Hepatic stellate cell (primary cell): ENCODE measurements at regions not wholly inside any gene's neighbourhood (a gene's known extent, or its start where the extent isn't known, plus 50 kb on each side); places are given as distances from the start of the nearest gene placed in this dataset.
"Not testable (repeated sequence)": the region's sequence is repeated elsewhere in the genome, so short reads cannot be mapped to it uniquely, and the experiment has no call there.

Source experiments
- DNase-seq: peaks from one replicate; pipeline ENCODE4 v3.0.0; 2011; ENCODE audit warnings: low spot score

DNA sequence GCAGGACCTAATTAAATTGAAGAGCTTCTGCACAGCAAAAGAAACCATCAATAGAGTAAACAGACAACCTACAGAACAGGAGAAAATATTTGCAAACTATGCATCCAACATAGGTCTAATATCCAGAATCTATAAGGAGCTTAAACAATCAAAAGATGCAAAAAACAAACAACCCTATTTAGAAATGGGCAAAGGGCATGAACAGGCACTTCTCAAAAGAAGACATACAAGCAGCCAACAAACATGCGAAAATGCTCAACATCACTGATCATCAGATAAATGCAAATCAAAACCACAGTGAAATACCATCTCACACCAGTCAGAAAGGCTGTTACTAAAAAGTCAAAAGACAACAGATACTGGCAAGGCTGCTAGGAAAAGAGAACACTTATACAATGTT is 189.2 kb downstream of the CYP26B1 start:
- not testable (repeated sequence) for DNase-seq

DNA sequence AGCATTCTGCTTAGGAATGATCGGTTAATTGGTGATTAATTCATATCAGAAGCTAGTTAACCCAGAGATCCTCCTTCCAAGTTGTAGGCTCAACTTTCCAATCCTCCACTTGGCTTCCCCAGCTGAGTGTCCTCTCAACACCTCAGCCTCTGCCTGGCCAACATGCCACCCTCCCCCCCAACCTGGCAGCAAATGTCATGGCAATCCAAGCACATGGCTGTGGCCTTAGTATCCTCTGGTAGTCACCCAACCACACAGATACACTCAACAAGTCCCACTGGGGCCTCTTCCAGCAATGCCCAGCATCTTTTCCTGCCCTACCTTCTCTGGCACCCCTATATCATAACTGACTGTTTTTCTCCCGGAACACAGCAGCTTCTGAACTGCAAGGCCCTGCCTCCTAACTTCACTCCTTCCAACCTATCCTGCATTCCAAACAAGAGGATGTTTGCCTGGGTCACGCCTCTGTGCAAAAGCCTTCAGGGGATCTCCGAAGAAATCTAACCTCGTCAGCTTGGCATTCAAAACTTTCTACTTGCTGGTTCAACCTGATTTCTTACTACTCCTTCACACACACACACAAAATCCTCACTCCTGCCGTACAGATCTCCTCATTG is 195.0 kb downstream of the CYP26B1 start:
- no peak for DNase-seq

DNA sequence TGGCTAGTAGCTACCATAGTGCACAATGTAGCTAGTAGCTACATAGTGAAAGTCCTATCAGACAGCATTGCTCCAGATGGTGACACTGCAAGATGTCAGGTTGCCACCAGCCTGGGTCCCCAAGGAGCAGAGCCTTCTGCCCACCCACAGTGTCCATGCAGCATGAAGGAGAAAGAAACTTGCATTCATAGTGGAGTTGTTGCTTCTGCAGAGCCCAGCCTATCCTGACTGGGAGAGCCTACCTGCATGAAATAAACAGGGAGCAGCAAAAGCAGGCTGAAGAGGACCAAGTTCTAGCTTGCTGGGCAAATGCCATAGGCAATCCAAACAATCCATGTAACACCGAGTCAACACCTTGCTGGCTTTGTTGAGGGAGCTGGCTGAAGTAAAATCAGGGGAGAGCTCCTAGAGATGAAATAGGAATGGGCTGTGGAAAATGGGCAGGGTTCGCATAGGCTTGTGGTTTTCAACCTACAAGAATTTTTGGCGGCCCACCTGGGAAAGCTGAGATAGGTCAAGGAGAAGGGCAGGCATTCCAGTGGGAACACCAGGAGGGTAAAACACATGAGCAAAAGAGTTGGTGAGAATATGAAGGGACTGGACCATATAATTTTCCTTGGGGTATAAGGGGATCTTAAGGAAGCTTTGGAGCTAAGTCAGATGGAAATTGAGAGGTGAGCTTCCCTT is 195.8 kb downstream of the CYP26B1 start:
- no peak for DNase-seq

DNA sequence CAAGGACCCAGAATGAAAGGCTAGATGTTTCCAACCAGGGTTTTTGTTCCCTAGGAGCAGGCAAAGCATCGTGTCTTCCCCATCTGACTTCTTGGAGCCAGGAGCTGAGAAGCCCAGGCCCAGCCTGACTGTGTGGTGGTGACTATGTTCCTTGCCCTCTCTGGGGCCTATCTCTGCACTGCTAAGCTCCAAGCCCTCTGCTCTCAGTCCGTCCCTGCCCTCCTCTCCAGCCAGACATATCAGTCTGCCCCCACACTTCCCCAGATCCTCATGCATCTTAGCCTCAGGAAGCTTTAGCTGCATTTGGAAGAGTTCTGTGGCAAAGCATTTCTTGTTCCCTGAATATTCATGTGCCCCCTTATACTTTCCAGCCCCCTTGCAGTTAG is 196.6 kb downstream of the CYP26B1 start:
- no peak for DNase-seq

- DNase-seq: no peak
These were observed 197.2 kb downstream of the CYP26B1 start for GRCh38 chr2:71950256-71951082.

DNA sequence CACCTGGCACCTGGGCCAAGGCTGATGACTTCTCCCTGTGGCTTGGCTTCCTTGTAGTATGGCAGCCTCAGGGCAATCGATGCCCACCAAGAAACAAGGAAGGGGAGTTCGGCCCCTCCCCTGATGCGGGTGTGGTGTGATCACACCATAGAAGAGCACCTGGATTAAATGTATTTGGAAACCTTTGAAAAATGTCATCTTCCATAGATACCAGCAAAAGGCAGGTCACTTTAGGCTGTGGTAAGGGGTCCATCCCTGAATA is 198.2 kb downstream of the CYP26B1 start:
- no peak for DNase-seq

GRCh38 chr2:71948781-71949536 is 198.7 kb downstream of the CYP26B1 start:
- peak; percentile 43 for DNase-seq

GRCh38 chr2:71947809-71948208 is 199.9 kb downstream of the CYP26B1 start:
- DNase-seq: no peak

DNA sequence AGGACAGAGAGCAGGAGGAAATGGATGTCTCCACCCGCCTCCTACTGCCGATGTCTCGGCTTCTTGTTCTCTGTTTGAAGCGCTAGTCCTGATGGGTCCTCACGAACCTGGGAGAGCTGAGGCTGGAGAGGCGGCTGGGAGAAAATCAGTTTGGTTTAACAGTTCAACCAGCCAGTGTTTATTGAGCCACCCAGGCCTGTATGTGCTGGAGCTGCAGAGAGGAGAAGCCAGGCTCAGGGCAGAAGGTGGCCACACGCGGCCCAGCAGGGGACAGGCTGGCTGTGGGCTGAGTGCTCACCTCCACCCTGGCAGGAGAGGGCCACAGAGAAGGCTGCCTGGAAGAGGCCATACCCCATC is 202.1 kb downstream of the CYP26B1 start:
- no peak for DNase-seq

DNA sequence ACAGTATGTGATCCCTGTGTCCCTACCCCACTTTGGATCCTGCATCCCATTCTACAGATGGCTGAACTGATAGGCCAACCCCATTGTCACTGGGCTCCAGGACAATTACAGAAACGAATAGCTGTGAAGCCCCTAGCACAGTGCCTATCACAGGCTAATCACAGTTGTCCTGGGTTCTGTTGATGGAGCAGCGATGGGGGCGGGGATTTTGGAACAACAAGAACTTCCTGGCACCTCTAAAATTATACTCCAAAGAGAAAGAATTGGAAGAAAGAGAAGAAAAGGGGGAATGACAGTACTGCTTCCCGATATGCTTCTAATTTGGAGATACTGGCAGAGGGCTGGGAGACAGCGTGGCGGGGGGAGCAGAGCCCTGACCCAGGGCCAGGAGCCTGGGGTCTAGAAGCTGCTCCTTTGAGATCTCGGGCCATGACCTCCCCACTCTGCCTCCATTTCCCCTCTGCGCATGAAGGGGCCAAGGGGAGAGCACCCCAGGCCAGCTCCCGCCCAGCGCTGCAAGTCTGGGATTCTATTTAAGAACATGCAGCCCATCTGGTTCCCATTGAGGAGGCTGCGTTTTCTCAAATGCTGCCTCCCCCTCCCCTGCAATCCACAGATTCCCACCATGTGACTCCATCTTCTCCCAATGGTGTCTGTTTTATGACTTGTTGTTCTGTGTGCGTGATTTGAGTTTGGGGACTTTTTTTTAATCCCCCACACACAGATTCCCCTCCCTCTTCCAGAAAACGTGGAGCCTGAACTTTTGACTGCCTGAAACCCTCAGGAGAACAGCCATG is 202.7 kb downstream of the CYP26B1 start:
- no peak for DNase-seq

- DNase-seq: no peak
These were observed 203.5 kb downstream of the CYP26B1 start for GRCh38 chr2:71944183-71944550.

- no peak for DNase-seq
These were observed 204.2 kb downstream of the CYP26B1 start for GRCh38 chr2:71943238-71944182.

GRCh38 chr2:71941726-71942525 is 205.7 kb downstream of the CYP26B1 start:
- no peak for DNase-seq

DNA sequence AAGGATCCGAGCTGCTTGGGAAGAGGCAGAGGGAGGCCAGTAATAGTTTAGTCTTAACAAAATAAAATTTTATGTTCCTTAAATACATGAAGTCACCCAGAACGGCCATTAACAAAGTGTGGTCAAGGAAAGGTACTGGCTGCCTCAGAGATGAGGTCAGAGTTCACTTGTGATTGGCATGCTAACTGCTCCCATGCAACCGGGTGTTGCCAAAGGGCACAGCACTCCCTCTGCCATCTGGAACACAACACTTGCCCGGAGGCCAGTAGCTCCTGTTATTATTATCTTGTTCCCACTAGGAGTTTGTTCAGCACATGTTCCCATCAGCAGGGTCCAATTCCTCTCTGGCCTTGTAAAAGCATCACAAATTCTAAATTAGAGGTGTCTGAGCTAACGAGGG is 207.0 kb downstream of the CYP26B1 start:
- no peak for DNase-seq

DNA sequence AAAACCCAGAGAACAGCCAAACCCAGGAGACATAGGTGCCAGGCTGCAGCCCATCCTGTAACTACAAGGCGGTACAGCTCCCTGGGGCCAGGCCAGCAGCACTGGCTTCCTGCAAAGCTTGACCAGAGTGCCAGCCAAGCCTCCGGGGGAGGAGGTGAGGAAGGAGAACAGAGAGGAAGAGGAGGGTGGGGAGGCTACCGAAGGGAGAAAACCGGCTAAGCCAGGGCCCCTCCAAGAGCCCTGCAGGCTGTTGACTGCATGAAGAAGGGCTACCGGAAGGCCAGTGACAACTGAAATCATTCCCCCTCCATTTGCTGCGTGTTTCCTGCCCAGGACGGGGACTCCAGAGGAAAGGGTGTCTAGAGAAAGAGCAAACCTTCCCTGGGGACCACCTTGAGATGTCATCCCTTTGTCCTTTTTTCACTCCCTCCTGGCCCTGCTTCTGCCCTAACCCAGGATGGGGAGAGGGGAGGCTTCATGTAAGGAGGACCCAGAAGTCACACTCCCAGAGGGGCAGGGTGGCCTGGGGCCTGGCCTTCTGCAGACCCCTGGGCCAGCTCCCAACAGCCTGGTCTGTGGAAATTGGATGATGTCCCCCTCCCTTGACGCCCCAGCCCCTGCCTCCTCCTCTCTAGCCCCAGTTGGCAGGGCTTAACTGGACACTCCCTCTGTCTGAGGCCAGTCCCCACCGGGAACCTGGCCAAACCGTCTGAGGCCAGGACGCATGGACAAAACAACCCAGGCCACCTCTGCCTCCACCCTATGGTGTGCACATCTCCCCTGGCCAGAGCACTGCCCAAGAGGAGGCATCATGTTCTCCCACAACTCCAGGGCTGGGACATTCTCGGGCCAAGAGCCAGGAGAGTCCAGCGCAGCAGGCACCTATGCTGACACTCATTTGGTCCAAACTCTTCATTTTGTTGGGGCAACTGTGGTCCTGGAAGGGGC is 207.8 kb downstream of the CYP26B1 start:
- no peak for DNase-seq

DNA sequence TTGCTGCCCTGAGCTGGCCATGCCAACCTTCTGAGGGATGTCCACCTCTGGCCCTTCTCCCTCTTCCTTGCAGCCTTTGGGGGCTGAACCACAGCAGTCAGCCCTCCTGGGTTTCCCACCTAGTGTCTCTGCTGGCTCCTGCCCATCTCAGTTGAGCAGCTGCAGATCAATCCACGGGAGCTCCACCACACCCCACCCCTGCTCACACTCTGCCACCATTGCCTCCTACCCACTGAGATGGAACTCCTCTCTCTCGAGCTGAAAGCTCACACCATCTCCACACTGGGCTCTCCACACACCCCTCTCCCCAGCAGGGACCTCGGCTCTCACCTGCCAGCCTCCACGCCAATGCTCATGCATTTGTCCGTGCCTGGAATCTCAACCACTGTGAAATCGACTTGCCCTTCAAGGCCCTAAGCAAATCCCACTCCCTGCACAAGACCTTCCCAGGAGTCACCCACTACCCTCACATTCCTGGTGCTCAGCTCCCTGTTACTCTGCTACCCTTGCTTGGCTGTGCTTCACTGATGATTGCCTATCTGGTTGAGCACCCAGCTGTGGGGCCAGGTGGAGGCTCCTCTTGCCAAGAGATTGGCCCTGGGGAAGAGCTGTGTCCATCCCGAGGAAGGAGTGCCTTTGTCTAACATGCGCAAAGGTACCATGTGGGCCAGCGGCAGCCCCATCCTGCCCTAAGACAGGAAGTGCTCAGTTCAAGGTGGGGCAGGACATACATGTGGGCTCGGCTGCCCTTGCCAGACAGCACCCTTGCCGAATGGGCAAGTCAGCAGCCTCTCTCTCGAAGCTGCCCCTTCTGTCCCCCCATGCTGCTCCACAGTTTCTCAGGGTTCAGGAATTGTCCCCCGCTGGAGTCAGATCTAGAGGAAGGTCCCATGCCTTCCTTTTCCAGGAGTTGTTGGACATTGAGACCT is 208.7 kb downstream of the CYP26B1 start:
- DNase-seq: no peak

DNA sequence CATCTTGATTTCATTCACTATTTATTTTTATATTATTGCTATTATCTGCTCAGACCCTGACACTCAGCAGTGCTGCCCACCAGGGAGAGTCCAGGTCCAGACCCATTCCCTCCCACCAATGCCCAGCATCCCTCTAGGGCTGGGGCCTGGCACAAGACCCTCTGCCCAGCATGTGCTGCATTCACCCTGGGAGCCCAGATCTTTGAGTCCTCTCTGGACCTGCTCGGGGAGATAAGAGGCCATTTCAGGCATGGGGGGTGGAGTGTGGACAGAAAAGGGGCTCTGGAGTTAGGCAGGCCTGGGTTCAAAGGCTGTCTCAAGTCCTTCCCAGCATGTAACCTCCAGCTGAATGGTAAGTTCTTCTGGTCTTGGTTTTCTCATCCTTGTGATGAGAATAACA is 209.6 kb downstream of the CYP26B1 start:
- no peak for DNase-seq

DNA sequence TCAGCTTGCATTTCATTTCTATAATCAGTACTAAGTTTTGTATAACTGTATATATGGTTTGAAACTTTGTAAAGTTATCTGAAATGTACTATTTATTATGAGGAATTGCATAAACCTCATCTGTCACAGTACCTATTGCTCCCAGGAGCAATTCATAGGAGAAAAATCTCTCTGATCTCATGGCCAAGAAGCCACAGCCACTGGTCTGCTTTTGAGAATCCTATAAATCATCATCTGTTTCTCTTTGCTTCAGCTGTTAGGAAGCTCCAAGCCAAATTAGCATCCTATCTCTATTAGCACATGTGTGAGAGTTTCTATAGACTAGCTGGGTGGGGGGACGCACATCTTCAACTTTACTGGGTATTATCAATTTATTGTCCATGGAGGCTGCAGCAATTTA is 210.3 kb downstream of the CYP26B1 start:
- no peak for DNase-seq
